SJCRH30 (cell line): ENCODE measurements at regions not wholly inside any gene's neighbourhood (a gene's known extent, or its start where the extent isn't known, plus 50 kb on each side); places are given as distances from the start of the nearest gene placed in this dataset.
A peak's percentile ranks its signal among the peaks of the same experiment; 100 is the strongest.
"Not testable (repeated sequence)": the region's sequence is repeated elsewhere in the genome, so short reads cannot be mapped to it uniquely, and the experiment has no call there.

Experiments used
- DNase-seq, 2 experiments: peaks; one replicate each; pipeline ENCODE4 v3.0.0-alpha.2; 2015 to 2020
- H3K27ac ChIP-seq: fragments of 250-450 bp; sonication (Bioruptor Pico); 2 replicates; pipeline ENCODE4 v1.5.1; 2020; ENCODE audit warnings: mild to moderate bottlenecking, moderate library complexity
- H3K27me3 ChIP-seq: fragments of 250-450 bp; sonication (Bioruptor Pico); 2 replicates; pipeline ENCODE4 v1.5.1; 2020; ENCODE audit warnings: mild to moderate bottlenecking, moderate library complexity
- H3K36me3 ChIP-seq: fragments of 250-450 bp; sonication (Bioruptor Pico); 2 replicates; pipeline ENCODE4 v1.5.1; 2020; ENCODE audit warnings: mild to moderate bottlenecking, moderate library complexity
- H3K4me1 ChIP-seq: fragments of 250-450 bp; sonication (Bioruptor Pico); 2 replicates; pipeline ENCODE4 v1.5.1; 2020; ENCODE audit warnings: mild to moderate bottlenecking, moderate library complexity
- H3K4me3 ChIP-seq: fragments of 250-450 bp; sonication (Bioruptor Pico); 2 replicates; pipeline ENCODE4 v1.5.1; 2020; ENCODE audit warnings: mild to moderate bottlenecking, moderate library complexity
- H3K9me3 ChIP-seq: fragments of 250-450 bp; sonication (Bioruptor Pico); replicated peaks from 2 replicates; pipeline ENCODE4 v1.5.1; 2020; ENCODE audit warnings: mild to moderate bottlenecking, moderate library complexity

DNA sequence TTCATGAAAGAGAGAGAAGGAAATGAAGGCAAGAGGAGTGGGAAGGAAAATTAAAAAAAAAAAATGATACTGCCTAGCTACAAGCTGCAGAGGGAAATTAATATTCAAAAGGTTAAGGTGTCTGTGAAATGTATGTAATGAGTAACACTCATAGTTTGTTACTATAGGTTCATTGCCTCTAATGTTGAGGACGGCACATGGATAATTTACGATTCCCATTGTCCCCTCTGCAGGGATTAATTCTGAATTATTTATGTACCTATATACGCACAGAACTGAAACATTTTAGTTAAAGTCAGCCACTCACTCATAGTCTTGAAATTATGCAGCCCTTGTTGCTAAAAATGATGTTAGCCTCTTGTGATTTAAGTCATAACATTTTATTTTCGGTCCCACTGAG, 869.1 kb downstream of the NR2F1-AS1 start:
- Histone ChIP-seq H3K9me3 (no peaks in the 10 kb centered on the region), H3K27me3 (no peaks in the 10 kb centered on the region), H3K27ac (no peak overlapping the region), H3K4me1 (no peaks in the 10 kb centered on the region), H3K36me3 (no peaks in the 10 kb centered on the region), H3K4me3 (no peak overlapping the region)
- DNase-seq, result no peak

DNA sequence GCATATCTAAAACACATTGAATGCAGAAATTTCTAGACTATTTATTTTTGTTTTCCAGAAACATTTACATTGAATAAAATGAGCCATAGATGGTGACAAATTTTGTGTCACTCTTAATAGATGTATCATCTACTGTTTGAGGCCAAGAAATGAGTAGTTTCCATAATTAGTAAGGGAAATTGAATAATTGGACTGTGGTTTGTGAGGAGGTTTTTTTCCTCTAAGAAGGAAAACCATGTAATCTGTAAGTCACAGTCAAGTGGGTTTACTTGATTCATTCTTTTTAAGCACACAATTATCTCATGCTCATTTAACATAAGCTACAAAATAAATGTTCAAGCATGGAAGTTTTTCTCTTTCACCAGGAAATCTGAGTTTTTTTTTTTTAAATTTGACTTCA, 876.4 kb downstream of the NR2F1-AS1 start:
- Histone ChIP-seq H3K4me1 (peaks cover 20% of the 10 kb centered on the region), H3K27me3 (no peaks in the 10 kb centered on the region), H3K4me3 (no peak overlapping the region), H3K9me3 (no peaks in the 10 kb centered on the region), H3K27ac (peak overlapping the region; percentile 60; the same call in 1 of the 2 replicates), H3K36me3 (no peaks in the 10 kb centered on the region)
- peak in 1 of 2 experiments; percentile 31 for DNase-seq

DNA sequence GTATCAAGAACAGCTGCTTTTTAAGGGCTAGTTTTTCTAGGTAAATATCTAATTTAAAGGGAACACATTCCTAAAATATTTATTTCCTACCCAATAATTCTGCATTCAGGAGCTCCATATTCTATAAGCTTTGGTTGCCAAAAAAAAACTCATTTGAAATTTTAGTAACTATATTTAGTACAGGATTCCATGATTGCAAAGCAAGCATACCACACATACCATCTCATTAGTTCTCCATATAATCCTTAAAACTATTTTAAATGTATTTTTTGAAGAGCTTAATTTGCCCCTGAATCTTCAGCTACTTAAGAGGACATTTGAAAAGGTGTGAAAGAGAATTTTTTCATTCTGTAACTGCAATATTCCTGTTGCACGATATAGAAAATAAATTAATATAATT, 877.0 kb downstream of the NR2F1-AS1 start:
- H3K36me3 ChIP-seq, result no peaks in the 10 kb centered on the region
- no peaks in the 10 kb centered on the region for H3K9me3 ChIP-seq
- H3K4me3 ChIP-seq, result no peak overlapping the region
- H3K27ac ChIP-seq, result peak overlapping the region; percentile 60; the same call in 1 of the 2 replicates
- peaks cover 20% of the 10 kb centered on the region for H3K4me1 ChIP-seq
- no peaks in the 10 kb centered on the region for H3K27me3 ChIP-seq
- DNase-seq, result peak in 1 of 2 experiments; percentile 5

DNA sequence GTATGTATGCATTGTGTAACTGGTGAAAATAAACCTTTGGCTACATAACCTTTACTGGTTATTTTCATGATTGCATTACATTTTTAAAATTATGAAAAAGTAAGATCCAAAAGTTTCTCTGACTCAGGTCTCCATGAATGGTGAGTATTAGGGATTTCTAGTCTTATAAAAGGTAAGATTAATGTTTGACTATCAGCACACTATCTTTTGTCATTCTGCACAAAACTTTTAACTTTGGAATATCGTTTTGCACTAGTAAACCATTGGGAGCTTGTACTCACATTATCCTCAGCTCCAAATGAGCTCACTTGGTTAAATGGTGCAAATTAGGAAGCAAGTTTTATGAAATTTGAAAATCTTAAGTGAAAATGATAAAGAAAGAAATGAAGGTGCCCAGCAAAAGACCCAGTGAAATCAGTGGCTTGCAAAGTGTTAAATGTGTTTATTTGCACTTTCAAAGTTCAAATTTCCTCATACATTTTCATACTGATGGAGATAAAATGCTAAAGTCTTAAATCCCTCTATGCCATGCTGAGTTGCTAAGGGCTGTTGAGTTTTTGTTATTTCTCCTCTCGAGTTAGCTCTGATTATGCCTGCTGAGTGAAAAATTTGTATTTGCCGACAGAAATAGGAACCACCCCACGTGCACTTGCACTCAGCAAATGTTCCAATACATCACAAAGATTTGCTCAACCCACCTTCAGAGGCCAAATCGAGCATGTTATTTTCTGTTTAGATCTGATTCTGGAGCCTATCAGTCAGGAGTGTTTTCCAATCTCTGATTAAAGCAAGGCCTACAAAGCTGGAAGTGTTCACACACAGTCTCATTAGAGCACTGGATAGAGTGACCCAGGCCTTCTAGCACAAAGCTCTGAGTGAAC, 885.7 kb downstream of the NR2F1-AS1 start:
- Histone ChIP-seq H3K27ac (no peak overlapping the region), H3K27me3 (no peaks in the 10 kb centered on the region), H3K9me3 (peaks cover 3% of the 10 kb centered on the region; the same call in 1 of the 2 replicates), H3K36me3 (no peaks in the 10 kb centered on the region), H3K4me3 (no peak overlapping the region), H3K4me1 (no peaks in the 10 kb centered on the region)
- DNase-seq, result no peak

DNA sequence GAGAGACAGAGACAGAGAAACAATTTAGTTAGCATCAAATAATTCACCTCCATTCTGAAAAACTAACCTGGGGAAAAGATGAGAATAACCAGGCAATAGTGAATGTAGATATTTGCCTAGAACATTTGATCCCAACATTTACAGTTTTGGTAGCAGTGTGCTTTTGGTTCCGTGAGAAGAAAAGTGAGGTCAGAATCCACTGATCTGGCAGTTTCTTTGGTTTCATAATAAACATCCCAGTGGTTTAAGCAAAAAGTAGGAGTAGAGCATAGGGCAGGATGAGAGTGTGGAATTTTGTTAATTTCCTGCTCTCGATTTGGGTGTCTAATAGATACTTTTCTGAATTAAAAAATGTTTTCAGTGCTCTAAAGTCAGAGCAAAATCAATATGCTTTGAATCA, 887.0 kb downstream of the NR2F1-AS1 start:
- no peaks in the 10 kb centered on the region for H3K36me3 ChIP-seq
- H3K27me3 ChIP-seq, result no peaks in the 10 kb centered on the region
- no peaks in the 10 kb centered on the region for H3K4me1 ChIP-seq
- H3K9me3 ChIP-seq, result peaks cover 3% of the 10 kb centered on the region; the same call in 1 of the 2 replicates
- no peak for DNase-seq
- no peak overlapping the region for H3K27ac ChIP-seq
- no peak overlapping the region for H3K4me3 ChIP-seq

DNA sequence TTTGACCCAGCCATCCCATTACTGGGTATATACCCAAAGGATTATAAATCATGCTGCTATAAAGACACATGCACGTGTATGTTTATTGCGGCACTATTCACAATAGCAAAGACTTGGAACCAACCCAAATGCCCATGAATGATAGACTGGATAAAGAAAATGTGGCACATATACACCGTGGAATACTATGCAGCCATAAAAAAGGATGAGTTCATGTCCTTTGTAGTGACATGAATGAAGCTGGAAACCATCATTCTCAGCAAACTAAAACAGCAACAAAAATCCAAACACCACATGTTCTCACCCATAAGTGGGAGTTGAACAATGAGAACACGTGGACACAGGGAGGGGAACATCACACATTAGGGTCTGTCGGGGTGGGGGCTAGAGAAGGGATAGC, 889.1 kb downstream of the NR2F1-AS1 start:
- H3K4me3 ChIP-seq, H3K9me3 ChIP-seq, H3K4me1 ChIP-seq, H3K27me3 ChIP-seq, H3K27ac ChIP-seq, DNase-seq, H3K36me3 ChIP-seq: not testable (repeated sequence)

DNA sequence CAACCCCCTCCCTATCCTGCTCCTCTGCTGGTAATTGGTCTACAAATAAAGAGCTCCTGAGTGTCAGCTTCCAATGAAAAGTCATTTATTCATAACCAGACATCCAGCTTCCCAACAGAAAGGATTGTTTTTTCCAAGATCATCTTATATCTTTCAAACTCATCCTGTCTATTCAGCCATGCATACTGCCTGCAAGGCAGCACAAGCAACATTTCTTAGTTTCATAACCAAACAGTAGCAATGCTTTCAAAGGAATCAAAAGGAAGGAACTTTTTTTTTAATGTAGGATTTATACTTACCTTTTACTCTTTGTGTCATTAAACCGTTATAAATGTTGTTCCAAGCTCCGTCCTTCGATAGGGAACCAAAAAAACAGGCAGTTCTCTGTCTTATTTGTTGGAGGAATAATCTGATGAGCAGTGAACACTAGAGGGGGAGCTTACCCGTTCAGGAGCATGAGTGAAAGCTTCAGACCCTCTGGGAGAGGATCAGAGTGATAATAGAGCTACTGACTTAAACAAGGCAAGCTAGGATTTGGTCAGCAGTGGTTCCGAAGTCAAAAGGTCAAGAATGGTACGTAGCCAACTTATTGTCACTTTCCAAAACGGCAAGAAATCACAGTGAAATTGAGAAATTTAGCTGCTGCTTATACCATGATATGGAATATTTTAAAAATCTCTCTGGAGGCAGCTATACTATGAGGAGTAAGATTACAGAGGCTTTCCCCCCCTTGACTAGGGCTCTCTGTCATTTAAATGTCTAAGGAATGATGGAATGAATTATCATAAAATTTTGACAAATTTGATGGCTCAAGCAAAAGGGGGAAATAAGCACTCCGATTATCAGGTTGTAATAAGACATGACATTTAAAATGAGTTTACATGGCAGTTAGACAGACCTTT, 892.9 kb downstream of the NR2F1-AS1 start:
- DNase-seq, result peak in 1 of 2 experiments; percentile 39
- 0 out of 2 replicates have a peak, but pooled peaks cover 2% of the 10 kb centered on the region for H3K4me1 ChIP-seq
- peaks cover 6% of the 10 kb centered on the region; the same call in 1 of the 2 replicates for H3K9me3 ChIP-seq
- H3K4me3 ChIP-seq, result no peak overlapping the region
- H3K36me3 ChIP-seq, result no peaks in the 10 kb centered on the region
- H3K27me3 ChIP-seq, result no peaks in the 10 kb centered on the region
- H3K27ac ChIP-seq, result no peak overlapping the region

DNA sequence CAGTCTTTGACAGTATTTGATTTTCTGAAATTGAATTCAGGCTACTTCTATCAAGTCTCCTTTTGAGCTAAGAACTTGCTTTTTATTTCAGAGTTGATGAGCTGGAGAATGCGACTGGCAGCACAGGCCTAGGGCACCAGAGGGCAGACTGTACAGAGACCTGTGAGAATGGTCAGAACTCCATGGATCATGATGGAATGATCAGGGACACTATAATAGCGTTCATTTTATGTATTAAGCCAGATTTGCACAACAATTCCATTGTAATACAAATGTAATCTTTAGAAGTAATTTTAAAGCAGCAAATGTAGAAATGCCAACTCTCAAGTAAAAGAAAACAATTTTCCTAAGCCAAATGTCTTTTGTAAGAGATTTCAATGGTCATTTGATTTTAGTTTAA, 902.4 kb downstream of the NR2F1-AS1 start:
- Histone ChIP-seq H3K27me3 (no peaks in the 10 kb centered on the region), H3K36me3 (no peaks in the 10 kb centered on the region), H3K4me3 (no peak overlapping the region), H3K9me3 (no peaks in the 10 kb centered on the region), H3K4me1 (no peaks in the 10 kb centered on the region), H3K27ac (no peak overlapping the region)
- peak in 1 of 2 experiments; percentile 8 for DNase-seq

DNA sequence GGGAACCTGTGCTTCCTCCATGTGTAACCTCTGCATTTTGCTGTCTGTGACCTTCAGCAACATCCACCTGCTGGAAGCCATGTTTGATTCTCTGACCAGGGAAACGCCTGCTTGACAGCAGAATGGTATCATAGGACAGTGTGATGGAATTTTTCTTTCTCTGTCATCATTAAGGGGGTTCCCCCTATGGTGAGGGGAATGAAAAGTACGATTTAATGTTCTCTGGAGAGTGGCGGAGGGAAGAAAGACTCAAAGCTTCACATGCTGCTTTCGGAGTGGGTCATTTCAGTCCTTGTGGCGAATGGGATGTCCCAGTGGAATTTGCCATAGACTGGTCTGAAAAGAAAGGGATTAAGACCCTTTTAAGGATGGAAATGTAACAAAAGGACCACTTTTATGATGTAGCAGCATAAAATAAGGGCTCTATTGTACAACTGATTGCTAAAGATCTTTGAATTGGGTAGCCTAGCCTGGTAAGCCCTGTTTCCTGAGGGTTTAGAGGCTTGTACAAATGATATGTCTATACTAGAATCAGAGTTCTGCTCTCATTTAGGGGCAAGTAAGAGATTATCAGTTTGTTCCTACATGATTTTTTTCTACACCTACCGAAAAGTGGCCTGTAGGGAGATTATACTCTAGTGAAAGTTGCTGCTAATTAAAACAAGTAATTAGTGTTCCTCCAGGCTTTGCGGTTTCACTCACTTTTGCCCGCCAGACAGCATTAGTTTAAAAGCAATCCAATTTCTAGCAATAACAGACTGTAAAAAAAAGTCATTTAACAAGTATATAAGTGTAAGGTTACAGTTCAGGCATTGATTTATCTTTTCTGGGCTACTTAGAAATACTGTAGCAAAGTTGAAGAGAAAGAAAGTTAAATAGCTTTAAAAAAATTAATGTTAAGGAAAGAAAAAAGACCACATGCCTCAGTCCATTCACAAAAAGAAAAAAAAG, 904.5 kb downstream of the NR2F1-AS1 start:
- H3K4me3 ChIP-seq, result no peak overlapping the region
- H3K4me1 ChIP-seq, result no peaks in the 10 kb centered on the region
- H3K9me3 ChIP-seq, result no peaks in the 10 kb centered on the region
- no peak overlapping the region for H3K27ac ChIP-seq
- no peaks in the 10 kb centered on the region for H3K36me3 ChIP-seq
- H3K27me3 ChIP-seq, result no peaks in the 10 kb centered on the region
- DNase-seq, result no peak

DNA sequence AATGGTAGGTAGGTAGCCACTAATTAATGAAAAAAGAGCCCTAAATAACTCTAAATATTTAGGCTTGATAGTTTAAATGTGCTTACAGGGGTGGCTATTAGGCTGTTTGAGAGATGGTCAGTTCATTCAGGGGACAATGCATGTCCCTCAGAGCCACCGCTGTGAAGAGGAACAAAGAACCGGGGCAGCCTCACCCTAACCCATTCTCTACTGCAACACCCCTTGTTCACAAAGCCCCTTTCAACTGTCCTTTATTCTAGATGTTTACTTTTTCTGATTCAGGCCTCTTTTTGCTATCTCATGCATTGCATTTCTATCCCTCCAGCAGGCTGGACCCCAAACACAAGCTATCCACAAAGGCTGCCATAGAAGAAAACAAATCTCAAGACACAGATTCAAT, 906.7 kb downstream of the NR2F1-AS1 start:
- Histone ChIP-seq H3K4me3 (no peak overlapping the region), H3K36me3 (no peaks in the 10 kb centered on the region), H3K27ac (no peak overlapping the region), H3K4me1 (no peaks in the 10 kb centered on the region), H3K27me3 (no peaks in the 10 kb centered on the region), H3K9me3 (no peaks in the 10 kb centered on the region)
- DNase-seq, result no peak

DNA sequence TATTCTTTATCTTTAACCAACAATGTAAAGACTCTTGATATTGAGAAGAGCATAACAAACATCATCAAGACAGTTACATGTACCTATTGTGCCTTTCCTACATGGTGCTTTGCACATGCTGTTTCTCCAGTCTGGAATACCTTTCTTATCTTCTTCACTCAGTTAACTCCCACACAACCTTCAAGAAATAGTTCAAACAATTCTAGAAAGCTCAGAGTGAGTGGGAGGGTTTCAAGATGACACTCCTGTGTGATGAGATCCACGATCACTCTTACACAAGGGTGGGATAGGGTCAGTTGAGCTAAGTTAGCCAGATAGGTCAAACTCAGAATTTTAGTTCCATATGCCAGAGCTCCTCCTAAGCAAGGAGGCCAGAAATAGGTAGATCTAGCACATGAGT, 915.5 kb downstream of the NR2F1-AS1 start:
- H3K27ac ChIP-seq, result no peak overlapping the region
- no peak for DNase-seq
- no peaks in the 10 kb centered on the region for H3K4me1 ChIP-seq
- H3K4me3 ChIP-seq, result no peak overlapping the region
- H3K27me3 ChIP-seq, result no peaks in the 10 kb centered on the region
- no peaks in the 10 kb centered on the region for H3K36me3 ChIP-seq
- no peaks in the 10 kb centered on the region for H3K9me3 ChIP-seq

DNA sequence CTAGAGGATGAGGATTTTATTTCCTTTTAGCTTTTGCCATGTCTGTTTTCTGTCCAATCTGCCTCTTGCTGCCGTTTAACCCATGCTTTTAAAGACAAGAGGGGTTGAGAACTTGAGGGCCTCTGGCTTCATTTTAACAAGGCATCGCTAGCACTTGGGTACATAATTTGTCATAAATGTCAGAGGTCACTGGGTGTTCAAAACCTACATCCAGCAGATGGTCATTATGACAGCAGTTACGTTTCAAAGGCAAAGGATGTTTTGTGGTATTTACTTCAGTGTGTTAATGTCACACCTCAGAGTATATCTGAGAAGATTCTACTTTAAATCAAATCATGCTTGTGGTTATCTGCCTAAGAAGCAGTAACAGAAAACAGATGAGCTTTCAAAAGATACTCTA, 918.3 kb downstream of the NR2F1-AS1 start:
- H3K27me3 ChIP-seq, result no peaks in the 10 kb centered on the region
- no peaks in the 10 kb centered on the region for H3K9me3 ChIP-seq
- H3K4me3 ChIP-seq, result no peak overlapping the region
- no peak overlapping the region for H3K27ac ChIP-seq
- no peaks in the 10 kb centered on the region for H3K4me1 ChIP-seq
- H3K36me3 ChIP-seq, result no peaks in the 10 kb centered on the region
- no peak for DNase-seq

DNA sequence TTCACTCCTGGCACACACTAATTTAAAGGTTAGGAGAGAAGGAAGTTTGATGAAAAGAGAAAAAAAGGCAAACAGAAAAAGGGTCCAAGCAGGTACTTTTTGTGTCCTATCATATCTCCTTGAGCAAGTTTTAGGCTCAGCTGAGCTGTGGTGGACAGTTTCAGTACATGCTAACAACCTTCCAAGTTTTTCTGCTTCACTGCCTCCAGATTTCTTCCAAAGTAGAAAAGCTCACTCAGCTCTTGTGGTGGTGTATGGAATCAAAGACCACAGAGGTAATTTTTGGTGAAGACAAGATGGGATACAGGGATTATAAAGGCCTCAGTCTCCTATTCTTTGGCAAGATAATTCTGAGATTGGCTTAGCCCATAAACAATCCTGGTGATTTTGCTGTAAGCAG, 921.8 kb downstream of the NR2F1-AS1 start:
- DNase-seq, result no peak
- Histone ChIP-seq H3K4me1 (no peaks in the 10 kb centered on the region), H3K27ac (no peak overlapping the region)

DNA sequence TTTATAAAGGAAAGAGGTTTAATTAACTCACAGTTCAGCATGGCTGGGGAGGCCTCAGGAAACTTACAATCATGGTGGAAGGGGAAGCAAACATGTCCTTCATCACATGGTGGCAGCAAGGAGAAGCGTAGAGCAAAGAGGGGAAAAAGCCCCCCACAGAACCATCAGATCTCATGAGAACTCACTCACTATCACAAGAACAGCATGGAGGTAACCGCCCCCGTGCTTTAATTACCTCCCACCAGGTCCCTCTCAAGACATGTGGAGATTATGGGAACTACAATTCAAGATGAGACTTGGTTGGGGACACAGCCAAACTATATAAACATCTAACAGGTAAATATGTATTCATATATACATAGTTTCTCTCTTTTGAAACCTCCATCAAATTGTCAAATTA, 926.4 kb downstream of the NR2F1-AS1 start:
- not testable (repeated sequence) for H3K4me3 ChIP-seq, H3K36me3 ChIP-seq, H3K9me3 ChIP-seq, H3K4me1 ChIP-seq, DNase-seq, H3K27me3 ChIP-seq, H3K27ac ChIP-seq

More for the DNA sequence above, 921.8 kb downstream of the NR2F1-AS1 start:
- Histone ChIP-seq H3K36me3 (no peaks in the 10 kb centered on the region), H3K9me3 (no peaks in the 10 kb centered on the region), H3K27me3 (no peaks in the 10 kb centered on the region), H3K4me3 (no peak overlapping the region)
